GDM1 (cell line): ENCODE measurements at regions not wholly inside any gene's neighbourhood (a gene's known extent, or its start where the extent isn't known, plus 50 kb on each side); places are given as distances from the start of the nearest gene placed in this dataset.

Experiments
- DNase-seq: peaks from one replicate; lab custom pipeline; 2025; lab: John Stamatoyannopoulos, UW

DNA sequence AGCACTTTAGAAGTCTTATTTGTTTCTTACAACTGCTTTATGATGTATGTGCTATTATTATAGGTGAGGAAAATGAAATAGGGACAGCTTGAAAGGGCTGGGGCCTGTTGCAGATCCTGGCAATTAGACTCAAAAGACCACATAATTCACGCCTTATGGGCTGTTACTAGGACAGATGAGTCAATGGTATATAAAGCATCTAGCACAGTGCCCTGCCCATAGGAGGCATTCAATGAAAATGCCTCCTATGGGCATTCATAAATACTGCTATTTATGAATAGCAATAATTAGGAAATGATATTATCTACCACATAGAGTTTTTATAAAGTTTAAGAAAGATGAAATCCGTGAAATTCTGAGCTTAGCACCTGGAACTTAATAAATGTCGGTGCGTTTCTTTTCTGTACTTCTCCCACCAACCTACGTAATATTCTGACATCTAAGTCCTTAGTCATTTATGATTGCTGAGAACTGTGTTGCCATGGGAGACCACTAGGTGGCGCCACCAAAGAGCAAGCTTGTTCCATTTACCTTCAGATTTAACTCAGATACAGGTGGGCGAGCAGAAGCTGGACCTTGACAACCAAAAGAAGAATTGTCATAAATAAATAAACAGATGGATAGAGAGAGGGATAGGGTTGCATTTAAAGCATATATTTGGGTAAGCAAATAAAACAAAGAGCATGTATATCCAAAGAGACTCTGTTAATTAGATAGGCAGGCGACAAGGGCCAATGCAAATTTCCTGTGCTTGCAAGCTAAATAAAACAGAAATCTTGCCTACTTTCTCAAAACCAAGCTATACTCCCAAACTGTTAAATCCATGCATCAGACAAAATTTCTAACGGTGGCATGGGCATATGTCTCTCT is 699.9 kb downstream of the INHBA start:
- peak; percentile 12 for DNase-seq

DNA sequence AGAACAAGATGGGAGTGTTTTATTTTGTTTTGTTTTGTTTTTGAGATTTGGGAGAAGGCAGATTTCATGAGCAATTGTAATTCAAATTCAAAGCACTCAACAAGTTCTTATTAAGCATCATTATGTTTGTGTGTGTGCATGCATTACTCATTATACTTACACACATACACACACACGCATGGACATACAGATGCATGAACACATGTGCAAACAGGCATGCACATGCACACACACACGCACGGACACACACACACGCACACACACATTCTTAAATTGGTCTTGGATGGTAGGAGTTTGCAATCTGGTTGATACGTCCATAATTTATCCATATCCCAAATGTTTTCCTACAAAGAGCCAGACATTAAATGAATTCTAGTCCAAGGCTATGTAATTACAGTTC is 702.8 kb downstream of the INHBA start:
- DNase-seq = no peak

DNA sequence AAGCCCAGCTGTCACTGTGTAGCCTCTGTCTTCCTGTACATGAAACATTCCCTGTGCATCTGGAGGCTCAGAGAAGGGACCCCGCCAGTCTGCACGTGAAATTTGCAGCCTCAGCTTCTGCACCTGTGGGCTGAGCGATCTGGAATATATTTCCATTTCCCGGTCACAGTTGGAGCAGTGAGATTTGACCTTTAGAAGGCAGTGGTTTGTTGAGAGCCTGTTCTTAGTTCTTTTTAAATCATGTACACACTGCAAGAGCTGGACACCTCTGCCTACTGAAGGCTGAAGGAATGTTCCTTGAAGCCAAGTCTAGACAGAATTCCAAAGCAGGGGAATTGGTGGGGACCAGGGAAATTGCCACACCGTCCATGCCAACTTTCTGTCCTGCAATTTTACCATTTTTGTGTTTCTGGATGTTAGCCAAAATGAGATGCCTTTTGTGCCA is 706.6 kb downstream of the INHBA start:
- DNase-seq = no peak

GRCh38 chr7:40990841-40991240 is 712.0 kb downstream of the INHBA start:
- DNase-seq = no peak

- no peak for DNase-seq
Observed at GRCh38 chr7:40987571-40987970, 715.3 kb downstream of the INHBA start.

DNA sequence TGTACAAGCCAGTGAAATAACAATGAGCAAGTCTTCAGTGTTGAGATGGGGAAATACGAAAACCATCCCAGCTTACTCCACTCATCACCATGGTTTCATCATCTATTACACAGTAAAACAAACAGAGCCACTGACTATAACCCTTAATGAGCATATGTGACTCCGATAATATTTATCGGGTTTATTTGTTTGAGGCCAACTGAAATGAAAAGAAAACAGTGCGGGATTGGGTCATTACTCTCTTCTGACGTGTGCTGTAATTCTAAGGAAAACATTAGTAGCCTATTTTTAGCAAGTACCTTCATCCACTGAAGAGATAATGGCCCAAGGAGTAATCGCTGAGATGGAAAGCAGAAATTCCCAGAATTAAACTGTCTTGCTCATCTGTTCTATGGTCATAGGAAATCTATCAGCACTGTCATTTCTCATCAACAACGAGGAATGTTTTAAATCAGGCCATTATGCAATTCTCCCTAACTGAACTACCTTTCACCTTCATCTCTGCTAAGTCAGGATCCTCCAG is 716.5 kb downstream of the INHBA start:
- DNase-seq = no peak

DNA sequence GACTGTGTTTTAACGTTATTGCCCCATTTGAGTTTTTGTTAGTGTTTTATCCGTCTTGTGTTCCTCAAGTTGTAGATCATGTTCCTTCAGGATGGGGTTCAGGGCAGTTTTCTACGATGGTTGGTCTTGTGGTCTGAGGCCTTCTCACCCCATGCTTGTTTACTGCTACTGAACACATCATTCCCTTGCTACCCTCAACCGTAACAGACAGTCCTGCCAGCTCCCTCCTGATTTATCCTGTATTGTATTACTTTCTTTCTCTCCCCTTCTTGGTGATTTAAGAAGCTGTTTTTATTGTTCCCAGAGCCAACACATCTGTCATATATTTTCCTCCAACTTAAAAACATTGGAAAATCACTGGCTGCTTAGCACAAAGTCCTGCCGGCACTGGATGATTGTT is 719.8 kb downstream of the INHBA start:
- DNase-seq = no peak

DNA sequence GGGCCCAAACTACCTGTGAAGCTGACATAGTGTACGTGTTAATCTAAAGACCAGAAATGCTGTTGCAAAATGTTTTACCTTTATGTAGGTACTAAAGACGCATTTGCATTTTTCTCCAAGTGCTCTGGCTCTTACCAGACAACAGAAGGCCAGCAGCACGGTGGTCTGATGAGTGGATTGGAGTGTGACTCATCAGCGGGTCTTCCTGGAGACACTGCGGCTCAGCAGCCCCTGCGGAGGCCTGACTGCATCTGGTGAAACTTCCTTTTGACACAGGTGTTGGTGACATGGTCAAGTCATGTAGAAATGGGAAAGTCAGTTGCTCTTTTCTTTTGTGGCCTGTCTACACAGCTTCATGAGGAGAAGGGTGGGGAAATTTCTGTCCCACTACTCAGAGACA is 723.6 kb downstream of the INHBA start:
- no peak for DNase-seq

DNA sequence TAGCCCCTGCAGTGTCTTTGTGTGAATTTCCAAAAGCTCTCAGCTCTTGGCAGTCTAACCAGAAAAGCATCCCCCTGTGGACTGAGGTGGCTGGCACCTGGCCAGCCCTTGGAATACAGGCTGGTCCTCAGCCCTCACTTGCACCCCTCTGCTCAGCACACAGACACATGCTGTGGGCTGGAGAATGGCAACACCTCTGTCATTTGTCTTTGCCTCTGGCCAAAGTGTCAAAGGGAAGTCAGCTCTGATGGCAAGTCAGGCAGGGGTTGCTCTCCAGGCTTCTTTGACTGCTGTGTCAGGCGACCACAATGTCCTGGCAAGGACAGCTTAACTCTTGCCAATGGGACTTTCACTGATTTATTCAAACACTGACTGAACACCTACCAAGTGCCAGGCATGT is 724.8 kb downstream of the INHBA start:
- no peak for DNase-seq

DNA sequence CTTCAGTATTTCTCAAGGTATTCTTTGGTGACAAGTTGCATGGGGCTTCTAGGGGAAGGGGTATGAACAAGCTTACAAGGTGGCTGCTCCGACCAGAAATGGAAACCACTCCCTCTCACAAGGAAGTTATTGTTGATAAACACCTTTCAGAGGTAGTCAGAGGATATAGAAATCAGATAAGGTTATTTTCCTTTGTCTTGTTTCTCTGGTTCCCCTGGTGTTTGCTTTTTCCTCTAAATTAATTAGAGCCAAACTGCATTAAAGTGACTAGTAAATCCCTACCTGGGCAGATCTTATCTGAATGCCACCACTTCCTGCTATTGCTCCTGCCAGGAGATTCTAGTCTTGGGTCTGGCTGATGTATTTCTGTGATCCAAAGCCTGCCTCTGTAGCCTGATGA is 725.4 kb downstream of the INHBA start:
- DNase-seq = no peak

GRCh38 chr7:40972426-40972825 is 730.5 kb downstream of the INHBA start:
- DNase-seq = no peak

DNA sequence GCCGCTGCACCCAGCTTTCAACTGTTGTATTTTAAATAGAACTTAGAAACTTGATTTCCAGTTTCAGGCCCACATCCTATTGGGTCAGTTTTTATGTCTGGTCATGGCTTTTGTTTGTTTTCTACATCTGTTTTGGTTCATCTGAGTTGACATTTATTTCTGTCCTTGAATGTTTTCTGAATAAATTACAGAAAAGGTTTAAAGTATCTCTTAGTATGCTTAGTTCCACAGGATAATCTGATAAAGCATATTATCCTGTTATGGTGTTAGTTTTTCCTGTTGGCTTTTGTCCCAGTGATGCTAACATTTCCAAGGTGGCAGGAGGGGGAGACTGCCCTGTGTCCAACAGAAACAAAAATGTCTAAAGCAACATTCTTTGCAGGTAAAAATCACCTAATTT is 733.2 kb downstream of the INHBA start:
- no peak for DNase-seq

DNA sequence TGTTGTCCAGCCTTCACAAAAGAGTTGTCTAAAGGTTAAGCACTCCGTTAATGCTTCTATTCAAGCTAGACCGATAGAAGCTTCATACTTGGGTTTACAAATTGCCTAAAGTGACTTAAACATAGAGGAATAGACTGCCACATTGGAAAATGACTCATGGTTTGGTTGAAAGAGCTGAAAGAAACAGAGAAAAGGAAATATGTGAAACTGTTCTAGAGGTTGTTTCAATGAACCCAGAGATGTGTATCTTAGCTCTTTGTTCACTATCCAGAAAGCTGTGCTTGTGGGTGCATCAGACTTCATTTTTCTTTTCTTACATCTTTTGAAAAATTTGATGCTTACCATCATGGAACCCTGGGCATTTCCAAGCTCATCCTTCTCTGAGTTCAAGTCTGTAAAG is 736.2 kb downstream of the INHBA start:
- no peak for DNase-seq

DNA sequence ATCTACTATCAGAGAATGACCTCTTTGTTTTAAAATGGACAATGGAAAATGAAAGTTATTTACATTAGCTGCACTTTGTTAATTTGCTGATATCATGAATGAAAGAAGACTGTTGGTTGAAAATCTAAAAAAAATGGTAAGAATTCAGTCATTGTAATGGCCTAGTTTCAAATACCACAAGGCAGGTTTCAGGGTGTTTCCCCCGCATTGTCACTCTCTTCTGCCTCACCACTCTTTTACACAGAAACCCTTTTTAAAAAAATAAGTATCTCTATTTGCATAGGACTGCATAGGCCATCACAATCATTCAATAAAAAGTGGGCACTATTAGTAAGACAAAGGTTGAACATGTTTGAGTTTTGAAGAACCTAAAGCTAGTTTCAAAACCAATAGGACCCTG is 737.1 kb downstream of the INHBA start:
- DNase-seq = no peak

- no peak for DNase-seq
Observed at GRCh38 chr7:40965016-40965415, 737.9 kb downstream of the INHBA start.

DNA sequence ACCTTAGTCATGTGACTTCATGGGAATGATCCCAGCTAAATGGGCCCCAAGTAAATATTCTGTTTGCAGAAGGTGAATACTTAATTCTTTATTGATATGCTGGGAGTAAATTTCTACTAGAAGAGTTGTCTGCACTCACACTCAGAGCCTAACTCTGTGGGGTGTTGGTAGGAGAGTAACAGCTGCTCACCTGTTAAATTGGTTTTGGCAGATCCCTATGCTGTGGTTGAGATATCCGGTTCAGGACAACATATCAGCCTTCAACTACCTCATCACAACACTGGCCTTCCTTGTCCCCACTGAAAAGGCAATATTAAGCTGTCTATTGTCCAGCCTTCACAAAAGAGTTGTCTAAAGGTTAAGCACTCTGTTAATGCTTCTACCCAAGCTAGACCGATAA is 738.3 kb downstream of the INHBA start:
- DNase-seq = no peak

- no peak for DNase-seq
Observed at GRCh38 chr7:40959955-40960354, 742.9 kb downstream of the INHBA start.

DNA sequence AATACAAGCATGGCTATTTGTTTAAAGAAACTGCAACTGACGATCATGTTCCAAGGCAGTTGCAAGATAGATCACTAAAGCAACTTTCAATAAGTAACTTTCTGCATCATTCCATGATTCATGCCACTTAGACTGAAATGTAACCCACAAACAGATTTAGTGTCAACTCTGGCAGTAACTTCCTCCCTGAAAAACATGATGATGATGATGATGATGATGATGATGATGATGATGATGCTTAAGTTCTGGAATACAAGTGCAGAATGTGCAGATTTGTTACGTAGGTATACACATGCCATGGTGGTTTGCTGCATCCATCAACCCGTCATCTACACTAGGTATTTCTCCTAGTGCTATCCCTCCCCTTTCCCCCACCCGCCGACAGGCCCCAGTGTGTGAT is 754.7 kb downstream of the INHBA start:
- DNase-seq = no peak

DNA sequence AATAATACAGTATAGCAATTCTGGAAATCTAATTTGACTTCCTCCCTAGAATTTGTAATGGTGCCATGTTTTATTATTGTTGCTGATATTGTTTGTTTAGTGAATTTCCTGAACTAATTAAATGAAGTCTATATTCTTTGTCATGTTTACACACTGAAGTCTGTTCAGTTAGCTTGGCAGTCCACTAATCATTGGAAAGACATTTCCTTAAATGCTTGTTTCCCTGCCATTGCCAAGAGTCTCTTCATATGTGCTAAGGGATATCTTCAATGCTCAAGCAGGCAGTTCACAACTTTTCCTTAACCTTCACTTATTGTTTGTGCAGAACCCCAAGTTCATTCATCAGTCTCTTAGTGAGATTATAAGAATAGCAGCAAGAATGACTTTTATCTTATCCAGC is 755.3 kb downstream of the INHBA start:
- DNase-seq = no peak

GRCh38 chr7:40946549-40946948 is 756.3 kb downstream of the INHBA start:
- no peak for DNase-seq

- no peak for DNase-seq
Observed at GRCh38 chr7:40945788-40946187, 757.1 kb downstream of the INHBA start.

GRCh38 chr7:40944981-40945585 is 757.8 kb downstream of the INHBA start:
- DNase-seq = no peak

DNA sequence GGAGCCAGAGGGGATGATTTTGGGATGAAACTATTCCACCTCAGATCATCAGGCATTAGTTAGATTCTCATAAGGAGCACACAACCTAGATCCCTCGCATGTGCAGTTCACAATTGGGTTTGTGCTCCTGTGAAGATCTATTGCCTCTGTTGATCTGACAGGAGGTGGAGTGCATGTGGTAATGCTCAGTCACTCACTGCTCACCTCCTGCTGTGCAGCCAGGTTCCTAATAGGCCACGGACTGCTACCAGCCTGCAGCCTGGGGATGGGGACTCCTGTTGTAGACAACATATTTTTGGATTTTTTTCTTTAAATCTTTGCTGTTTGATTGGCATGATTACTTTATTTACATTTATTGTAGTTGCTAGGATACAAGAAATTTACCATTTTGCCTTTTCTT is 765.0 kb downstream of the INHBA start:
- no peak for DNase-seq

DNA sequence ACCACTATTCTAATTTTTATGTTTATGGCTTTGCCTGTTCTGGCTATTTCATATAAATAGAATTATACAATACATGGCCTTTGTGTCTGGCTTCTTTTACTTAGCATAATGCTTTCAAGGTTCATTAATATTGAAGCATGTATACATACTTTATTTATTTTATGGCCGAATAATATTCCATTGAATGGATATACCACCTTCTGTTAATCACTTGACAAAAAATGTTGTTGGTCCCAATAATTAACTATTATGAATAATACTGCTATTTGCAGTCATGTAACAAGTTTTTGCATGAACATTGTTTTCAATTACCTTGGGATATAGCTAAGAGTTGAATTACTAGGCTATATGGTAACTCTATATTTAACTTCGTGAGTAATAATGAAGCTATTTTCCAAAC is 767.5 kb downstream of the INHBA start:
- no peak for DNase-seq
